SIG-M5 treated with dmso at 0.1 percent for 504 hours (cell line): ENCODE measurements at regions not wholly inside any gene's neighbourhood (a gene's known extent, or its start where the extent isn't known, plus 50 kb on each side); places are given as distances from the start of the nearest gene placed in this dataset.
"Not testable (repeated sequence)": the region's sequence is repeated elsewhere in the genome, so short reads cannot be mapped to it uniquely, and the experiment has no call there.

ENCODE experiments used
- DNase-seq: peaks from one replicate; lab custom pipeline; 2025; ENCODE audit not compliant: unreplicated experiment; lab: John Stamatoyannopoulos, UW

GRCh38 chr1:105483436-105483835 lies 1573.0 kb upstream of the PRMT6 start:
- no peak for DNase-seq

DNA sequence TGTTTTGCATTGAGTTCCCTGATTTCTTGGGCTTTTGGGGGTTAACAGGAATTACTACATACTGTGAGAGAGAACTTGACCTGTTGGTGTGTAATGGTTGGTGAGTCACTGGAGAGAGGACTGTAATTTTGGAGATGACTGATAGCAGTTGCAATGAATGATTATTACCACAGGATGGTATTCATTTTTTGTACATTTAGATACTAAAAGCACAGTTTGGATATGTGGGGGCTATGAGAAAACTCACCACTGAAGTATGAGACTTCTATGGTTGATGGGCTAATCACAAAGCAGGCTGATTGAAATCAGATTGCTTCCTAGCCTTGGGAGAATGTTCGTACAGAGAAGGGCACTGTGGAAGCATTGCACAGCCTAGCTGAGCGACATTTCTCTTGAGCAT lies 1571.3 kb upstream of the PRMT6 start:
- no peak for DNase-seq

DNA sequence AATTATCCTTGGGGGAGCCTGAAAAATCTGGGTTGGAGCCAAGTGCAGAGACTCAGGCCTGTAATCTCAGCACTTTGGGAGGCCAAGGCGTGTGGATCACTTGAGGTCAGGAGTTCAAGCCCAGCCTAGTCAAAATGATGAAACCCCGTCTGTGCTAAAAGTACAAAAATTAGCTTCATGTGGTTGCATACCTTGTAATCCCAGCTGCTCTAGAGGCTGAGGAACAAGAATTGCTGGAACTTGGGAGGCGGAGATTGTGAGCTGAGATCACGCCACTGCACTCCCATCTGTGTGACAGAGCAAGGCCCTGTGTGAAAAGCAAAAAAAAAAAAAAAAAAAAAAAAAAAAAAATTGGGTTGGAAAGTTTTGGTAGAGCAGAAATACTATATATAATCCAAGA lies 1563.6 kb upstream of the PRMT6 start:
- DNase-seq = no peak

GRCh38 chr1:105516068-105516467 lies 1540.4 kb upstream of the PRMT6 start:
- DNase-seq = no peak

DNA sequence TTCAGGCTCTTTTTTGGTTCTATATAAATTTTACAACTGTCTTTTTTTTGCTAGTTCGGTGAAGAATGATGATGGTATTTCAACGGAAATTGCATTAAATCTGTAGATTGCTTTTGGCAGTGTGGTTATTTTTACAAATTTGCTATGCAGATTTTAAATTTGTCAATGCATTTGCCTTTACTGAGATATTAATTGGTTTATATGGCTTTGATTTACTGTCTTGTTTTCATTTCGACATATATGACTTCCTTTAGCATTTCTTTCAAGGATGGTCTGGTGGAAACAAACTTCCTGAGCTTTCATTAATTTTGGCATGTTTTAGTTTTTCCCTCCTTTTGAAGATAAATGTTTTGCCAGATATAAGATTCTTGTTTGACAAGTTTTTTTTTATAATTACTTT lies 1522.5 kb upstream of the PRMT6 start:
- no peak for DNase-seq

- DNase-seq = no peak
These were observed 1512.0 kb upstream of the PRMT6 start for GRCh38 chr1:105544475-105544874.

DNA sequence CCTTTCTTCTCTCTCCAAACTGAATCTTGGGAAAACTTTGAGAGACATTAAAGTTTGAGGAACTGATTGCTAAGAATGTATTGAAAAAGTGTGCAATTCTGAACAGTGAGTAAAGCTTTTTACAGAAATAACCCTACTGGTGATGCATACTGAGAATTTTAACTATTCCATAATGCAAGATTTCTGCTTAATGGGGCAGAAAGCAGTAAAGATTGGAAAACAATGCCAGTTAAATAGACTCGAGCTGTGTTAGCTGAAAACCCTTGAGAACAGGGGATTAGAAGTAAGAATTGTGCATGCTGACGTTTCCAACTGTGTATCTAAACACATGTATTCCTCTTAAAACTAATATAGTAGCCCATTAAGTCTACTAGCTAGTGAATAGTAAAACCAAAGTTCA lies 1500.2 kb upstream of the PRMT6 start:
- no peak for DNase-seq

GRCh38 chr1:105558023-105558422 lies 1498.5 kb upstream of the PRMT6 start:
- DNase-seq = no peak

DNA sequence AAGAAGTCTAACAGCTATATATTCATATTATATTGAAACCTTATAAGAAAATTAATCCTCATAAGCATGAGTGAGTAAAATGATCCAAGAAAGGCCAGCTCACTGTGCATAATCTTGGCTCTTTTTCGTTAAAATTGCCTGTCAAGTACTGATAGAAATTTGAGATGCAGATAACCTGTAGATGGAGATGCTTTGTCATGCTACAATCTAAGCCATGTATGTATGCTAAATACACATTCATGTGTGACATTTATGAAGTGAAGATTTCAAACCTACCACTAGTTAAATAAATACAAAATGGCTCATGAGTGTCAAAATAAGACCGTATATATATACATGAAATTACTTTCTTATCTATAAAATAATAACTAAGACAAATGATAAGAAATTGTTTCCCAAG lies 1491.5 kb upstream of the PRMT6 start:
- no peak for DNase-seq

GRCh38 chr1:105585791-105586190 lies 1470.7 kb upstream of the PRMT6 start:
- DNase-seq = no peak

DNA sequence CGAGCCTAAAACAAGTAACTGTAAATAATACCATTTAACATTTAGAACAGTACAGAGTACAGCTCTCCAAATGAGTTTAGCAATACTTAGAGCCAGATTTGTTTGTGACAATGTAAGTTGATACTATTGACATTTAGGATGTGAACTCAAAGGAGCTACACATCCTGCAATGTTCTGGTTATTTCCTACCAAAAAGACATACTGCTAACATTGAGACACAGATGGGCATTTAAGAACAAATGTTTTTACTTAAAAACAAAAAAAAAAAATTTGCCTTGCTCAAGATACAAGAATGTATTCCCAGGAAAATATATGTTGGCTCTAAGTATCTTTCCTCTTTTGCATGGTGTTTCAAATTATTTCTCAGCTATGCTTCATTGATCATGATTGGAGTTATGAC lies 1464.8 kb upstream of the PRMT6 start:
- DNase-seq = no peak

DNA sequence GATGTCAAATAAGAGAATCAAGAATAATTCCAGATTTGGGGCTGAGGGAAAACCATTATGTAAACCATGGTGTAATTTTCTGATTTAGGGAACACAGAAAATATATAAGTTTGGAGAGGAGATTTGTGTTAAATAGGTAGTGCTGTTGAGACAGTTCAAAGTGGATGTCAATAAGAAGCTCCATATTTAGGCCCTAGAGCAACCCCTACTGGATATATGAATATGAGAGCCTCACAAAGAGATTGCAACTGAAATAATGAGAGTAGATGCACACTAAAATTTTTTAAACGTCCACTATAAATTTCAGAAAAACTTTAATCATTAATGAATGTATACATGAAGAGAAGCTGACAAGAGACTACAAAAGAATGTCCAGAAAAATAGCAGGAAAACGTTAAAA lies 1447.8 kb upstream of the PRMT6 start:
- peak; percentile 28 for DNase-seq

GRCh38 chr1:105626276-105626987 lies 1430.0 kb upstream of the PRMT6 start:
- DNase-seq = no peak

DNA sequence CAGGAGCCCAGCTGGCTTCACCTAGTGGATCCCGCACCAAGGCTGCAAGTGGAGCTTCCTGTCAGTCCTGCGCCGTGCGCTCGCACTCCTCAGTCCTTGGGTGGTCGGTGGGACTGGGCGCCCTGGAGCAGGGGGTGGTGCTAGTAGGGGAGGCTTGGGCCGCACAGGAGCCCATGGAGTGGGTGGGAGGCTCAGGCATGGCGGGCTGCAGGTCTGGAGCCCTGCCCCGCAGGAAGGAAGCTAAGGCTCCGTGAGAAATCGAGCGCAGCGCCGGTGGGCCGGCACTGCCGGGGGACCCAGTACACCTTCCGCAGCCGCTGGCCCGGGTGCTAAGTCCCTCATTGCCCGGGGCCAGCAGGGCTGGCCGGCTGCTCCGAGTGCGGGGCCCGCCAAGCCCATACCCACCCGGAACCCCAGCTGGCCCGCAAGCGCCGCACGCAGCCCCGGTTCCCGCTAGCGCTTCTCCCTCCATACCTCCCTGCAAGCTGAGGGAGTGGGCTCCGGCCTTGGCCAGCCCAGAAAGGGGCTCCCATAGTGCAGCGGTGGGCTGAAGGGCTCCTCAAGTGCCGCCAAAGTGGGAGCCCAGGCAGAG lies 1425.2 kb upstream of the PRMT6 start:
- not testable (repeated sequence) for DNase-seq

GRCh38 chr1:105632342-105633196 lies 1423.9 kb upstream of the PRMT6 start:
- no peak for DNase-seq

DNA sequence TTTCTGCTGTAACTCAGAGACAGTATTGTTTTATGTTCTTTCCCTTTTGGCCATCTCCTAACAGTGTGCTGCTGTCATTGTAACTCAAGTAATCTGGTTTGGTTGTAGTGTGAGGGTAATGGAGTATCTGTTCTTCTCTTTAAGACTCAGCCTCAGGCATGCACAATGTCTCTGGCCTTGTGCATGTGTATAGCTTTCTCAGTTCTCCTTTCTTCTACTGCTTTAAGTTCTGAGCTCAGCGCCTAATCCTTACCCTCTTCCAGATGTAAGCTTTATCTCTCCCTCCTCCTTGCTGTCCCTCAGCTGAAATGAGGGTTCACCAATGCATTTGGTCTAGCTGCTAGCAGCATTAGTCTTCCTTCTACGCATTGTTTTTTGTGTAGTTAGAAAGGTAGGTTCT lies 1420.4 kb upstream of the PRMT6 start:
- DNase-seq = peak; percentile 1

DNA sequence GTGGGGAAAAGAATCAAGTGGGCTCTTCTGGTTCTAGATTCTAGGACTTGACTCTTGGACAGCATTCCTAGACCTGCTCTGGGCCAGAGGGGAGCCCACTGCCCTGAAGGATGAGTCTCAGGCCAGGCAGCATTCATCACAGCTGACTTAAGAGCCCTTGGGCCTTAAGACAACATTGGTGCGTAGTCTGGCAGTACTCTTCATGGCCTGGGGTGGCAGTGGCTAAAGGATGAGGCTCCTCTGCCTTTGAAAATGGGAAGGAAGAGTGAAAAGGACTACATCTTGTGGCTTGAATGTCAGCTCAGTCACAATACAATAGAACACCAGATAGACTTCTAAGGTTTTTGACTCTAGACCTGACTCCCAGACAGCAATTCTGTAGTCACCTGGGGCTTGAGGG lies 1415.1 kb upstream of the PRMT6 start:
- DNase-seq = no peak

DNA sequence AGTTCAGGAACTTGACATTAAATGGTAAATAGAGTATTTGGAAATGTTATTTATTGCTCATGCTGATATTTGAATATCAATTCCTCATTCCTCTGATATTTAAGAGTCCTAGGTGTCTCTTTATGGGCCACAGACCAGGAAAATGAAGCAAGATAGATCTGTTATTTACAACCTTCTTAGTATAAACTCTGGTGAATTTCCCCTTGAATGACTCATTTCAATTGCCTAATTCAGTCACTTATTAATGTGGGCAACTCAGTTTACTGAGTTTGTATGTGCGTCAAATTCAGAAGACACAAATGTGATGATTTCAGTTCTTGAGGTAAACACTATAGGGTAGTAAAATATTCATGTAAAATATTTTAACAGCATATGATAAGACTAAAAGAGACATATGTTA lies 1404.4 kb upstream of the PRMT6 start:
- no peak for DNase-seq

DNA sequence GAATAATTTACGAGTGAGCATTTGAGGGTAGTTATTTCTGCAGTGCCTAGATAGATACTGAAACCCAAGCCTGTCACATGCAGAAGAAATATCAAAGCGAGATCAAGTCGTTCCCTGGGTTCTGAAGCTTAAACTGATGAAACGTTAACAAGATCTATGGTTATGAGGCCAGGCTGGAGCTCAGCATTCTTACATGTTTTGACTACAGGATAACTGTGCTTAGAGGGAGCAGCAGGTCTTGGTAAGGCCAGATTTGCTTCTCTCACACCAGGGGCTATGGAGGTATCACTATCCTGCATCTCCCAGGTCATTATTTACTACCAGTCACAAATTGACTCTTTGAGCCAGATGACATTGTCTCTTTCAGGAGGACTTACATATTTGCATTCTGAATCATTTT lies 1401.4 kb upstream of the PRMT6 start:
- DNase-seq = no peak

DNA sequence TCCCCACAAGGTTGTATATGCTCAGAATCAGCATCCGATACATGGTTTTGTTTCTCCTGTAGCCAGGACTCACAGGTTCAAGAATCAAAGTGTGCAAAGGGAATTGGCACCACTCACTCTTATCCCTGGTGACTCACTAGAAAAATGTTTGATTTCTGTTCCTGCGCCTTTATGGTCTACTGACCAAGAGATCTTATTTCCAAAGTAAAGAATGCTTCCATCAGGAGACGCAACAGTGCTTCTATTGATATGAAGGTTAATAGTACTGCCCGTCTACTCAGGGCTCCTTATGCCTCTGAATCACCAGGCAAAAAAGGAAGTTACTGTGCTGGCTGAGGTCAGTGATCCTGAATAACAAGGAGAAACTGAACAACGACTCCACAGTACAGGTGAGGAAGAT lies 1392.0 kb upstream of the PRMT6 start:
- no peak for DNase-seq

DNA sequence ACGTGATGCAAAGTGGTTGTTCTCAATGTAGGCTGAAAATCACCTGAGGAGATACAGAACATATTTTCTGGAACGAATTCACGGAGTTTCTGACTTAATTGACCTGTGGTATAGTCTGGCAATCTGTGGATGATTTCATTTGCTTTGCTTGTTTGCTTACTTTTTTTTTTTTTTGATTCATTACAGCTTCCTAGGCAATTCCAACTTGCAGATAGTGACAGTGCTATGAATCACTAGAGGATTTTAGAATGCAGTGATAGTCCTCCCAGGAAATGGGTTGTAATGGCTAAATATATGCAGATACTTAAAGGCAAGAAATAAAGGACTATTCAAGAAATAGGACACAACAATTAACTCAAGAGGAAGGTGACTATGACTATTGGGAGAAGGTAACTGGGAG lies 1378.1 kb upstream of the PRMT6 start:
- no peak for DNase-seq

DNA sequence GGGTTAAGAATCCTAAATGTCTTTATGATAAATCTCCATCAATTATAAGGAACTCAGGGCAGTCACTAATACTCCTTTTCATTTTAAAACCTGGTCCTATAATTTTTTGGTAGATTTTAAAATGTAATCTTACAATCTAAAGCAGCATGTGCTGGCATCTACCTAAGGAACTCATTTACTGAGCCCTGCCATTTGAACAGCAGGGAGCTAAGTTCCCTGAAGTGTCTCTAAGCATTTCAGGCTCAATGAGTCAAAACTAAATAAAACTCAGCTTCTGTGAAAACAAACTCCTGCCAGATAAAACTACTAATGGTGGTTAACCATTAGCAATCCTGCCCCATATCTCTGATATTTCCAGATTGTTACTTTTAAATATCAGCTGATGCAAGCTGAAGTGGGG lies 1371.8 kb upstream of the PRMT6 start:
- DNase-seq = no peak
